ENCODE measurements at regions not wholly inside any gene's neighbourhood (a gene's known extent, or its start where the extent isn't known, plus 50 kb on each side); places are given as distances from the start of the nearest gene placed in this dataset.

DNA sequence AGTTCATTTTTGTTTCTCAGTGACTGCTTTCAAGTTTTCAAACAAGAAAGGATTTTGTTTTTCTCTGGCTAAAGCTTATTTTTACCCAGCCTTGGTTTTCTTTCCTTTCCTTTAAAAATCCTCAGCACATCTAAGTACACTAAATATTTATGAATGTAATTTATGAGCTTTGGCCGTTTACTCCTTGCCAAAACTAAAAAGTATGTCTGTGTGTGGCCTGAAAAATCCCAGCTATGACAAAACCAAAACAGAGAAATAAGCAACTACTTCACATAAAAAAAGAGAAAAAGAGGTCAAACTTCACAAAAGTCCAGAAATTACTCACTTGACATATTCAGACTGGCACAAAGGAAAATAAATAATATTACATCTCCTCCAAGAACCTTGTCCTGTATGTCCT lies 365.1 kb upstream of the NFE2L3 start:
- no peak overlapping the region for H3K4me3 ChIP-seq (ENCODE audit: low read depth, poor library complexity, severe bottlenecking)
- intact Hi-C loops (cut with DNase I; ENCODE audit: low total_unique reads) = no loop called here
- 5 to 18% methylated on average over 1 of the region's 1 CpG for WGBS, 2 donors
- TF ChIP-seq POLR2A (IDR thresholded peaks at IDR 0.05) = no peak
- TF ChIP-seq, protein P1, sequence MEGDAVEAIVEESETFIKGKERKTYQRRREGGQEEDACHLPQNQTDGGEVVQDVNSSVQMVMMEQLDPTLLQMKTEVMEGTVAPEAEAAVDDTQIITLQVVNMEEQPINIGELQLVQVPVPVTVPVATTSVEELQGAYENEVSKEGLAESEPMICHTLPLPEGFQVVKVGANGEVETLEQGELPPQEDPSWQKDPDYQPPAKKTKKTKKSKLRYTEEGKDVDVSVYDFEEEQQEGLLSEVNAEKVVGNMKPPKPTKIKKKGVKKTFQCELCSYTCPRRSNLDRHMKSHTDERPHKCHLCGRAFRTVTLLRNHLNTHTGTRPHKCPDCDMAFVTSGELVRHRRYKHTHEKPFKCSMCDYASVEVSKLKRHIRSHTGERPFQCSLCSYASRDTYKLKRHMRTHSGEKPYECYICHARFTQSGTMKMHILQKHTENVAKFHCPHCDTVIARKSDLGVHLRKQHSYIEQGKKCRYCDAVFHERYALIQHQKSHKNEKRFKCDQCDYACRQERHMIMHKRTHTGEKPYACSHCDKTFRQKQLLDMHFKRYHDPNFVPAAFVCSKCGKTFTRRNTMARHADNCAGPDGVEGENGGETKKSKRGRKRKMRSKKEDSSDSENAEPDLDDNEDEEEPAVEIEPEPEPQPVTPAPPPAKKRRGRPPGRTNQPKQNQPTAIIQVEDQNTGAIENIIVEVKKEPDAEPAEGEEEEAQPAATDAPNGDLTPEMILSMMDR (IDR thresholded peaks at IDR 0.05) = no peak
- DNase-seq (ENCODE audit: low spot score in 2 of 2) = no peak

DNA sequence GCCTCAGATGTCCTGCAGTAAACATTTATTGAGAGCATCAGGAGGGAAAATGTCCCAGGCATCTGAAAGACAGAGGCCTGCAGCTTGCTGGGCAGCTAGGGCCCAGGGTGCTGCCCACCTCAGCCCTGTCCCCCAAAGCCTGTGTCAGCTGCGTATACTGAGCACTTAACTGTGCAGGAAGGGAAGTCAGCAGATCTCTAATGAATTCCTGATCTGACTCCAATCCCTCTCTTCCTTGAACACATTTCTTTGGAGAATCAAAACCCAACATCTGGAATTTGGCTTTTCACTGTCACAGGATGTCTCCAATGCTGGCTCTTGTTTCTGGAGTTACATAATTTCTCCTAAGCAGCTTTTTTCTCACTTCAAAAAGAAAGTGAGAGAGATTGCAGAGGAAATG lies 364.7 kb upstream of the NFE2L3 start:
- no peak for TF ChIP-seq POLR2A (IDR thresholded peaks at IDR 0.05)
- TF ChIP-seq, protein P1 (IDR thresholded peaks at IDR 0.05) = no peak
- WGBS, 2 donors = 64 to 76% methylated on average over 1 of the region's 1 CpG
- intact Hi-C loops (cut with DNase I; ENCODE audit: low total_unique reads) = no loop called here
- DNase-seq (ENCODE audit: low spot score in 2 of 2) = no peak
- H3K4me3 ChIP-seq (ENCODE audit: low read depth, poor library complexity, severe bottlenecking) = no peak overlapping the region

DNA sequence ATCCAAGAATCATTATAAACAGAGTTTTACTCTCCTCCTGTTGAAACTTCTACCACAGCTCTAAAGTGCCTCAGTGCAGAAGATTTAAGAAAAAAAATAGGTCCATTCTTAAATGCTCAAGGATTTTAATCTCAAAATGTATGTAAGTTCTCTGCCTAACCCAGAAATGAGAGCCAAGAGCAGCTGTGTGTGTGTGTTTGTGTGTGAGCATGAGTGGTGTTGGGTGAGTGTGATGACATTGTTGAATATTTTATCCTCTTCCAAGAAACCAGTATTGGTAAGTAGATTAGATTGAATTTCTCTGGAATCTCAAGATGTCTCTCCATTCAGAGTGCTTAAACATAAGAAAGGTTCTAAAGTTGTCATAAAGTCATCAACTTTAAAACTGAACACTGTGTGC lies 363.6 kb upstream of the NFE2L3 start:
- intact Hi-C loops (cut with DNase I; ENCODE audit: low total_unique reads) = no loop called here
- no peak for TF ChIP-seq POLR2A (IDR thresholded peaks at IDR 0.05)
- TF ChIP-seq, protein P1 (IDR thresholded peaks at IDR 0.05) = no peak

DNA sequence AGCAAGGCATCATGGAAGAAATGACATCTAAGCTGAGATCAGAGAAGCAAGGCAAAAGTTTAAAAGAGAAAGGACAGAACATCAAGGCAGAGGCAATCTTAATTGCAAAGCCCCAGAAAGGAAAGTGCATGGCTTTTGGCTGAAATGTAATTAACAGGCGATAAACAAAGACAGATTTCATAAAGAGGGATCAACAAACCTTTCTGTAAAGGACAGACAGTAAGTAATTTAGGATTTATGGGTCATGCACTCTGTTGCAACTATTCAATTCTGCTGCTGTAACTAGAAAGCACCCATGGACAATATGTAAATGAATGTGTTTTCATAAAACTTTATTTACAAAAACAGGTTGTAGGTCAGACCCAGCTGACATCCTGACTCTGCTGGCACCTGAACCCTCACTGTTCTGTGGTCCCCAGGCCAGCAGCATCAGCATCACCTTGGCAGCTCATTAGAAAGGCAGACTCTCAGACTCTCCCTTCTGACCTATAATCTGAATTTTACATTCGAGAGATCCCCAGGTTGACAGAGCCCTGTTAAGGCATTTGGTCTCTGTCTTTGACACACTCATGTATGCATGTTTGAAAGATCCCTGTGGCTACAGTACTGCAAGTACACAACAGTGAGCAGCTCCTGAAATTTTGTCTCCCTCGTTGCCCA lies 362.9 kb upstream of the NFE2L3 start:
- no peak overlapping the region for H3K4me3 ChIP-seq (ENCODE audit: low read depth, poor library complexity, severe bottlenecking)
- no peak for TF ChIP-seq POLR2A (IDR thresholded peaks at IDR 0.05)
- TF ChIP-seq, protein P1 (IDR thresholded peaks at IDR 0.05) = no peak
- 93% methylated on average over 3 of the region's 3 CpGs for WGBS, 2 donors
- DNase-seq (ENCODE audit: low spot score in 2 of 2) = no peak
- intact Hi-C loops (cut with DNase I; ENCODE audit: low total_unique reads) = no loop called here

More for the DNA sequence above, 363.6 kb upstream of the NFE2L3 start:
- DNase-seq (ENCODE audit: low spot score in 2 of 2) = no peak
- H3K4me3 ChIP-seq (ENCODE audit: low read depth, poor library complexity, severe bottlenecking) = no peak overlapping the region

DNA sequence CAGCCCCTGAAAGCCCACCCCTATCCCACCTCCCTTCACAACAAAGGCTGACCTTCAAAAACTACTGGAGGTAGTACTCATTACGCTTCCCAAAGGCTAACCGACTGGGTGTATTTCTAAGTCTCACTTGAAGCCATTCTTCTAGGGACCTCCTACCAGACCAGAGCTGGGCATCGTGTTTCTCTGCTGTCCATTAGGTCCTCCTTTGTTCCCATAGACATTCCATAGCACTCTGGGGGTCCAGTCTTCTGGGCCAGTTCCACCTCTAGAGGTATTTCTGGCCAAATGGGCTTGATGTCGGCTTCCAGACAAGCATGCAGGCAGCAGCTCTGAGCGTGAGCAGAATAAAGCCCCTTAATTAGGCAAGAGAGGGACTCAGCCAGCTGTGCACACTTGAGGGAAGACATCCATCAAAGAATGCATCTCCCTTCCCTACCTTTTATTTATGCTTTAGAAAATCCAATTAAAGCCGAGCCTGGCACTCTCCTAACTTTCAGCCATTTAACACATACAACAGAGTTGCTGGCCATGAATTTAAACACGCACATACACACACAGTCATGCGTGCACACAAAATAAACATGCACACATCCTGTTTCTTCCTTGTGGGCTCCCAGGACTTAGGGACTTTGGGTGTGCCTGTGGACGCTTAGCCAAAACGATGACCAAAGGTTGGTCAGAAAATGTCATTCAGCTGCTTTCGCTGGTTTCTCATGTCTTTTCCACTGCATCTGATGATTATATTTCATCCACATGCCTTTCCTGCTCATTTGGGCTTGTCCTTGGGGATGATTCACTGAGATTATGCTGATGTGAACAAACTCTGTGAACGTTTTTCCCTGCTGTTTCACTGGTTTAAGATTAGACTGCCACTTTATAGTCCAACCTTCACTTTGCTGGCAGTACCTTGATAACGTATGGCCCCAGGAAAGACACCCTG lies 362.0 kb upstream of the NFE2L3 start:
- no peak overlapping the region for H3K4me3 ChIP-seq (ENCODE audit: low read depth, poor library complexity, severe bottlenecking)
- WGBS, 2 donors = 70 to 74% methylated on average over 13 of the region's 13 CpGs
- DNase-seq (ENCODE audit: low spot score in 2 of 2) = no peak
- TF ChIP-seq, protein P1 (IDR thresholded peaks at IDR 0.05) = no peak
- intact Hi-C loops (cut with DNase I; ENCODE audit: low total_unique reads) = no loop called here
